ENCODE measurements at regions not wholly inside any gene's neighbourhood (a gene's known extent, or its start where the extent isn't known, plus 50 kb on each side); places are given as distances from the start of the nearest gene placed in this dataset.
A peak's percentile ranks its signal among the peaks of the same experiment; 100 is the strongest.

DNA sequence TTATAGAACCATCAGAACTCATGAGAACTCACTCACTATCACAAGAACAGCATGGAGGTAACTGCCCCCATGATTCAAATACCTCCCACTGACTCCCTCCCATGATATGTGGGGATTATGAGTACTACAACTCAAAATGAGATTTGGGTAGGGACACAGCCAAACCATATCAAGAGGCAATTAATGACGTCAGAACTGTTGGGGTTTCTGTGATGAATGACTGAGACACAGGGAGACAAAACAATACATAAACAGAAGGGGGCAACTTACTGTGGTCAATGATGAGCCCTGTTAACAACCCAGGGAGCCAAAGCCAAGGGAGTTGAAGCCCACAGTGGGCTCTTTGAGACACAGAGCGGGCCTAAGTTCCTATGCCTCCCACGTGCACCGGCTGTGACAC, 171.3 kb upstream of the GHITM start:
- Histone ChIP-seq H3K14ac (ENCODE audit: low read length) (no peak overlapping the region), H3K23ac (ENCODE audit: low read depth, low read length, poor library complexity) (no peak overlapping the region), H2BK12ac (ENCODE audit: low read length) (no peak overlapping the region), H4K91ac (ENCODE audit: low read depth, low read length, poor library complexity) (no peak overlapping the region), H2AFZ (ENCODE audit: low read length) (no peak overlapping the region), H2BK15ac (ENCODE audit: low read length) (no peak overlapping the region), H3K4me2 (ENCODE audit: insufficient read depth, low read length, poor library complexity, severe bottlenecking) (no peak overlapping the region), H3K36me3 (replicated peaks in 1 of 2; ENCODE audit: control insufficient read depth in 2 of 2, insufficient read depth in 2 of 2, low read length in 2 of 2) (no peaks in the 10 kb centered on the region), H2BK5ac (ENCODE audit: low read length) (no peak overlapping the region), H3K9ac (ENCODE audit: low read depth, low read length, poor library complexity) (no peak overlapping the region), H3K27me3 (ENCODE audit: control insufficient read depth in 3 of 3, insufficient read depth in 3 of 3, low read depth in 1 of 3, low read length in 3 of 3) (no peaks in the 10 kb centered on the region), H2BK120ac (ENCODE audit: low read depth, low read length) (no peak overlapping the region), H4K8ac (ENCODE audit: low read depth, low read length) (no peak overlapping the region), H3K9me3 (replicated peaks in 1 of 2; ENCODE audit: control insufficient read depth in 2 of 2, insufficient read depth in 1 of 2, low read depth in 1 of 2, low read length in 2 of 2) (no peaks in the 10 kb centered on the region), H3K4ac (ENCODE audit: low read length) (no peak overlapping the region), H3K18ac (ENCODE audit: low read length) (no peak overlapping the region), H3K79me1 (ENCODE audit: low read depth, low read length) (no peaks in the 10 kb centered on the region), H3K4me3 (ENCODE audit: low read length in 2 of 2) (no peak overlapping the region), H2AK5ac (ENCODE audit: low read depth, low read length) (no peak overlapping the region), H3K27ac (replicated peaks; ENCODE audit: low read length) (no peak overlapping the region), H3K4me1 (ENCODE audit: control insufficient read depth in 2 of 2, insufficient read depth in 1 of 2, low read depth in 1 of 2, low read length in 2 of 2) (peaks cover 0 to 3% of the 10 kb centered on the region in 2 donors)
- WGBS, 2 donors (ENCODE audit: extremely low coverage in 2 of 2, insufficient read length in 2 of 2, insufficient replicate concordance in 1 of 2), result no CpG with 5 or more reads among the region's 4 CpGs
- DNase-seq (ENCODE audit: low spot score), result no peak

GRCh38 chr10:83978681-83979383, 160.5 kb upstream of the GHITM start:
- no peak overlapping the region for H4K8ac ChIP-seq (ENCODE audit: low read depth, low read length)
- no peak overlapping the region for H4K91ac ChIP-seq (ENCODE audit: low read depth, low read length, poor library complexity)
- H2BK120ac ChIP-seq (ENCODE audit: low read depth, low read length), result no peak overlapping the region
- H3K79me1 ChIP-seq (ENCODE audit: low read depth, low read length), result no peaks in the 10 kb centered on the region
- no peak overlapping the region for H2BK15ac ChIP-seq (ENCODE audit: low read length)
- no peak overlapping the region for H3K9ac ChIP-seq (ENCODE audit: low read depth, low read length, poor library complexity)
- no peak overlapping the region for H3K18ac ChIP-seq (ENCODE audit: low read length)
- no peak overlapping the region for H2BK5ac ChIP-seq (ENCODE audit: low read length)
- H3K4me3 ChIP-seq (ENCODE audit: low read length in 2 of 2), result no peak overlapping the region
- no CpG with 5 or more reads among the region's 5 CpGs for WGBS, 2 donors (ENCODE audit: extremely low coverage in 2 of 2, insufficient read length in 2 of 2, insufficient replicate concordance in 1 of 2)
- no peak overlapping the region for H3K27ac ChIP-seq (replicated peaks; ENCODE audit: low read length)
- no peak overlapping the region for H3K14ac ChIP-seq (ENCODE audit: low read length)
- no peak overlapping the region for H2AFZ ChIP-seq (ENCODE audit: low read length)
- peaks cover 1 to 3% of the 10 kb centered on the region in 2 donors for H3K4me1 ChIP-seq (ENCODE audit: control insufficient read depth in 2 of 2, insufficient read depth in 1 of 2, low read depth in 1 of 2, low read length in 2 of 2)
- H2AK5ac ChIP-seq (ENCODE audit: low read depth, low read length), result no peak overlapping the region
- H3K4ac ChIP-seq (ENCODE audit: low read length), result no peak overlapping the region
- H3K23ac ChIP-seq (ENCODE audit: low read depth, low read length, poor library complexity), result no peak overlapping the region
- no peaks in the 10 kb centered on the region for H3K36me3 ChIP-seq (replicated peaks in 1 of 2; ENCODE audit: control insufficient read depth in 2 of 2, insufficient read depth in 2 of 2, low read length in 2 of 2)
- no peak overlapping the region for H2BK12ac ChIP-seq (ENCODE audit: low read length)
- H3K9me3 ChIP-seq (replicated peaks in 1 of 2; ENCODE audit: control insufficient read depth in 2 of 2, insufficient read depth in 1 of 2, low read depth in 1 of 2, low read length in 2 of 2), result no peaks in the 10 kb centered on the region
- H3K27me3 ChIP-seq (ENCODE audit: control insufficient read depth in 3 of 3, insufficient read depth in 3 of 3, low read depth in 1 of 3, low read length in 3 of 3), result no peaks in the 10 kb centered on the region
- DNase-seq (ENCODE audit: low spot score), result no peak
- no peak overlapping the region for H3K4me2 ChIP-seq (ENCODE audit: insufficient read depth, low read length, poor library complexity, severe bottlenecking)

GRCh38 chr10:83982812-83983211, 156.5 kb upstream of the GHITM start:
- no peak for DNase-seq (ENCODE audit: low spot score)
- Histone ChIP-seq H2AFZ (ENCODE audit: low read length) (no peak overlapping the region), H3K9ac (ENCODE audit: low read depth, low read length, poor library complexity) (no peak overlapping the region), H3K4me1 (ENCODE audit: control insufficient read depth in 2 of 2, insufficient read depth in 1 of 2, low read depth in 1 of 2, low read length in 2 of 2) (peaks cover 1 to 3% of the 10 kb centered on the region in 2 donors), H3K4ac (ENCODE audit: low read length) (no peak overlapping the region), H3K4me3 (ENCODE audit: low read length in 2 of 2) (no peak overlapping the region), H3K27me3 (ENCODE audit: control insufficient read depth in 3 of 3, insufficient read depth in 3 of 3, low read depth in 1 of 3, low read length in 3 of 3) (no peaks in the 10 kb centered on the region), H4K91ac (ENCODE audit: low read depth, low read length, poor library complexity) (no peak overlapping the region), H2BK120ac (ENCODE audit: low read depth, low read length) (no peak overlapping the region), H3K27ac (replicated peaks; ENCODE audit: low read length) (no peak overlapping the region), H4K8ac (ENCODE audit: low read depth, low read length) (no peak overlapping the region), H3K14ac (ENCODE audit: low read length) (no peak overlapping the region), H3K36me3 (replicated peaks in 1 of 2; ENCODE audit: control insufficient read depth in 2 of 2, insufficient read depth in 2 of 2, low read length in 2 of 2) (no peaks in the 10 kb centered on the region), H3K9me3 (replicated peaks in 1 of 2; ENCODE audit: control insufficient read depth in 2 of 2, insufficient read depth in 1 of 2, low read depth in 1 of 2, low read length in 2 of 2) (no peaks in the 10 kb centered on the region), H3K4me2 (ENCODE audit: insufficient read depth, low read length, poor library complexity, severe bottlenecking) (no peak overlapping the region), H2BK12ac (ENCODE audit: low read length) (no peak overlapping the region), H3K18ac (ENCODE audit: low read length) (no peak overlapping the region), H3K23ac (ENCODE audit: low read depth, low read length, poor library complexity) (no peak overlapping the region), H2BK15ac (ENCODE audit: low read length) (no peak overlapping the region), H2AK5ac (ENCODE audit: low read depth, low read length) (no peak overlapping the region), H3K79me1 (ENCODE audit: low read depth, low read length) (no peaks in the 10 kb centered on the region), H2BK5ac (ENCODE audit: low read length) (no peak overlapping the region)
- no CpG with 5 or more reads among the region's 1 CpG for WGBS, 2 donors (ENCODE audit: extremely low coverage in 2 of 2, insufficient read length in 2 of 2, insufficient replicate concordance in 1 of 2)

DNA sequence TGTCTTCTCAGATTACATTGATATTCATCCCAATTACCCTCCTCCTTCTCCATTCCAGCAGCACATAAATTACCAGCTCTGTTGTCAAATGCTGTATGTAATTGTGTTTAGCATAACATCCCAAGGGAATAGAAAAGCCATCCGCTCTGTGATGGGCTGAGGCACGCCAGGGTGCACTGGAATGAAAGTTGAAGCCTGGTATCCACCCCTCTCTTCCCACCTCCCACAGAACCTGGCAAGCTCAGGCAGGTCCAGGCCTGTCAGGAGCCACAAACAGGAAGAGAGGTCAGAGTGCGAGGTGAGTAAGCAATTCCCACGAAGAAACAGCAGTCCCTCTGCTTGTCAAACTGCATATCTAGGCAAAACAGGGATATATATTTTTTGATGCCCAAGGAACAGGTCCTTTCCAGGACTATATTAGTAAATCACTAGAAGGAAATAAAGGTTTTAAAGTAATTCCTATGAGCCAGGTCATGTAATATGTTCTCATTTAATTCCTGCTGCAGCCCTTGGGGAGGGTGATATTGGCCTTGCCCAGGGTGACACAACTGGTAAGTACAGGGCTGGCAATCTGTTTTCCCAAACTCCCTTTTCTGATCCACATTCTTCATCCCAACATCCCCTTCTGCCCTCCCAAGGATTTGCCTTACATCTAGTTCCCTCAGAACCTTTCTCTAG, 155.6 kb upstream of the GHITM start:
- Histone ChIP-seq H3K27ac (replicated peaks; ENCODE audit: low read length) (no peak overlapping the region), H3K4me1 (ENCODE audit: control insufficient read depth in 2 of 2, insufficient read depth in 1 of 2, low read depth in 1 of 2, low read length in 2 of 2) (peaks cover 1 to 3% of the 10 kb centered on the region in 2 donors), H2BK120ac (ENCODE audit: low read depth, low read length) (no peak overlapping the region), H2BK12ac (ENCODE audit: low read length) (no peak overlapping the region), H4K91ac (ENCODE audit: low read depth, low read length, poor library complexity) (no peak overlapping the region), H2AK5ac (ENCODE audit: low read depth, low read length) (no peak overlapping the region), H2AFZ (ENCODE audit: low read length) (peak overlapping the region; percentile 14), H3K4me3 (ENCODE audit: low read length in 2 of 2) (no peak overlapping the region), H3K14ac (ENCODE audit: low read length) (no peak overlapping the region), H3K36me3 (replicated peaks in 1 of 2; ENCODE audit: control insufficient read depth in 2 of 2, insufficient read depth in 2 of 2, low read length in 2 of 2) (no peaks in the 10 kb centered on the region), H3K79me1 (ENCODE audit: low read depth, low read length) (no peaks in the 10 kb centered on the region), H3K9ac (ENCODE audit: low read depth, low read length, poor library complexity) (no peak overlapping the region), H3K18ac (ENCODE audit: low read length) (peak overlapping the region; percentile 24), H3K4ac (ENCODE audit: low read length) (no peak overlapping the region), H2BK15ac (ENCODE audit: low read length) (no peak overlapping the region), H2BK5ac (ENCODE audit: low read length) (no peak overlapping the region), H3K27me3 (ENCODE audit: control insufficient read depth in 3 of 3, insufficient read depth in 3 of 3, low read depth in 1 of 3, low read length in 3 of 3) (no peaks in the 10 kb centered on the region), H3K23ac (ENCODE audit: low read depth, low read length, poor library complexity) (no peak overlapping the region), H4K8ac (ENCODE audit: low read depth, low read length) (no peak overlapping the region), H3K4me2 (ENCODE audit: insufficient read depth, low read length, poor library complexity, severe bottlenecking) (no peak overlapping the region), H3K9me3 (replicated peaks in 1 of 2; ENCODE audit: control insufficient read depth in 2 of 2, insufficient read depth in 1 of 2, low read depth in 1 of 2, low read length in 2 of 2) (no peaks in the 10 kb centered on the region)
- no CpG with 5 or more reads among the region's 4 CpGs for WGBS, 2 donors (ENCODE audit: extremely low coverage in 2 of 2, insufficient read length in 2 of 2, insufficient replicate concordance in 1 of 2)
- DNase-seq (ENCODE audit: low spot score), result no peak
